H1 (cell line): ENCODE measurements at regions not wholly inside any gene's neighbourhood (a gene's known extent, or its start where the extent isn't known, plus 50 kb on each side); places are given as distances from the start of the nearest gene placed in this dataset.

Experiments used
- EGR1 ChIP-seq: IDR thresholded peaks from 2 replicates; pipeline ENCODE4 v1.6.1; 2011; ENCODE audit warnings: low read depth, low read length, borderline replicate concordance
- SP1 ChIP-seq: IDR thresholded peaks from 2 replicates; pipeline ENCODE4 v1.6.1; 2011; ENCODE audit warnings: low read depth, low read length
- SP2 ChIP-seq: IDR thresholded peaks from 2 replicates; pipeline ENCODE4 v1.6.1; 2012; ENCODE audit warnings: mild to moderate bottlenecking, low read length, inconsistent platforms

DNA sequence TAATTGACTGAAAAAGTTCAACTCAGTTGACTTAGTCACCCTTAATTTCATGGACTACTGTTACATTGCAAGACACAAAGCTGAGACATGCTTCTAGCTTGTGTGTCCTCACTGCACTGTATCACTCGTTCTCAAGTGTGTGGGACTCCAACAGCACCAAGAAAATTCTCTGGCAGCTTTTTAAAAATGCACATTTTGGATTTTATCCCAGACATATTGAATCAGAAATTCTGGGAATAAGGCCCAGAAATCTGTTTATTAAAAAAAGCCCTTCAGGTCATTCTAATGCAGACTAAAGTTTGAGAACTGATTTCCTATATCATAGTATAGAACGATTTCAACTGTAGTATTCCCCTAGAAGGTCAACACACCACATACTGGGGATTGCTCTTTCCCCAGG lies 1485.3 kb downstream of the PCDH9 start (continued):
- TF ChIP-seq SP1 (no peak), SP2 (no peak), EGR1 (no peak)
